ENCODE measurements at regions not wholly inside any gene's neighbourhood (a gene's known extent, or its start where the extent isn't known, plus 50 kb on each side); places are given as distances from the start of the nearest gene placed in this dataset.

DNA sequence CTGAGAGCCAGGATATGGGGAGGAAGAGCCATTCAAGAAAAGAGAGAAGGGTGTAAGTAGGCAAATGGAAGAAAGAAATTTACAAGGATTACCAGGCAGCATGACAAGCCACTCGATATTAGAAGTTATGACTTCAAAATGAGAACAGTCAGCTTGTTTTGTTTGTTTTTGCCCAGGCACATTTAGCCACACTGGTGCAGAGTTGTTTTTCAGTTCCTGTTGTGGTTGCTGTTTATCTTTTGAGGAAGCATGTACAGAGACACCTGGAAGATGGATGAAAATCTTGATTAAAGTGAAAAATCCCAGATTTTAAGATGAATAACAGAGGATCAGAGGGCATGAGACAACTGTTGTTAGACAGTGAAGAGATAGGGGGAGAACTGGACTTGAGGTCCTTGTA is 199.1 kb downstream of the MTRR start:
- H3K4me1 Mint-ChIP-seq: no peaks in the 10 kb centered on the region
- H3K27me3 Mint-ChIP-seq (ENCODE audit: low read depth, poor library complexity): peaks cover 4% of the 10 kb centered on the region
- no peak for TF ChIP-seq CTCF (IDR thresholded peaks at IDR 0.05)
- DNase-seq: no peak
- H3K36me3 Mint-ChIP-seq (ENCODE audit: low read depth): no peaks in the 10 kb centered on the region
- H3K9me3 Mint-ChIP-seq: no peaks in the 10 kb centered on the region
- no peak overlapping the region for H3K4me3 Mint-ChIP-seq
- H3K27ac Mint-ChIP-seq: no peak overlapping the region

DNA sequence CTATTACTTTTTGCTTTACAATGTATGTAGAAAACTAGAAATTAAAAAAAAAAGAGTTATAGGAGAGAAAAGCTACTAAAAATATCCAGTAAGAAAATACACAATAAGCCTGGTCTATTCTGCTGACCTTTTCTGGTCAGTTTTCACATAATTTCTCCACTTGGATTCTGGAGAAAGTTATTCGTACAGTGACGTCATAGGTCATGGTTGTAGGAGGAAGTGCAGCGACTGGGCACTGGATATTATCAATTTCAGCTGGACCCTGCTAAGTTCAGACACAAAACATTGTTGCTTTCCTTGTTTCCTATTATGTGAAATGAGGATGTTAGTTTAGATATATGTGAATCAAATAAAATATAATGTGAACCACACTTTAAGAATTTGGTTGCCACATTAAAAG is 201.2 kb downstream of the MTRR start:
- Mint-ChIP-seq H3K4me3 (no peak overlapping the region), H3K36me3 (ENCODE audit: low read depth) (no peaks in the 10 kb centered on the region), H3K27me3 (ENCODE audit: low read depth, poor library complexity) (no peaks in the 10 kb centered on the region), H3K27ac (no peak overlapping the region), H3K4me1 (no peaks in the 10 kb centered on the region), H3K9me3 (no peaks in the 10 kb centered on the region)
- no peak for TF ChIP-seq CTCF (IDR thresholded peaks at IDR 0.05)
- DNase-seq: no peak

DNA sequence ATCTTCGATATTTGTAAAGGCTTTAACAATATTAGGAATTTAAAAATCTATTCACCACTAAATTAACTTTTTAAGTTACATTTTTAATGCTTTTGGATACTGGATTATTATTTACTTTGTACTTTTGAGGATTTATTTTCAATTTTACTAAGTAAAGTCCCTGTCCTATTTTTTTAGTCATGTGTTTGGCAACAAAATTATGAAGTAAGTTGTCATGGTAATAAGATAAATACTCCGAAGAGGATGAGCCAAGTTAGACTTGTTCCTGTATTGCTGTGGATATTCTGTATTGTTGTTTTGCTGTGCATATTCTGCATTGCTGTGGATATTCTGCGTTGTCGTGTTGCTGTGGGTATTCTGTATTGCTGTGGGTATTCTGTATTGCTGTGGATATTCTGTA is 210.1 kb downstream of the MTRR start:
- Mint-ChIP-seq H3K9me3 (peaks cover 6% of the 10 kb centered on the region), H3K4me3 (no peak overlapping the region), H3K27me3 (ENCODE audit: low read depth, poor library complexity) (peaks cover 5% of the 10 kb centered on the region), H3K27ac (no peak overlapping the region), H3K4me1 (no peaks in the 10 kb centered on the region), H3K36me3 (ENCODE audit: low read depth) (no peaks in the 10 kb centered on the region)
- no peak for TF ChIP-seq CTCF (IDR thresholded peaks at IDR 0.05)
- DNase-seq: no peak

DNA sequence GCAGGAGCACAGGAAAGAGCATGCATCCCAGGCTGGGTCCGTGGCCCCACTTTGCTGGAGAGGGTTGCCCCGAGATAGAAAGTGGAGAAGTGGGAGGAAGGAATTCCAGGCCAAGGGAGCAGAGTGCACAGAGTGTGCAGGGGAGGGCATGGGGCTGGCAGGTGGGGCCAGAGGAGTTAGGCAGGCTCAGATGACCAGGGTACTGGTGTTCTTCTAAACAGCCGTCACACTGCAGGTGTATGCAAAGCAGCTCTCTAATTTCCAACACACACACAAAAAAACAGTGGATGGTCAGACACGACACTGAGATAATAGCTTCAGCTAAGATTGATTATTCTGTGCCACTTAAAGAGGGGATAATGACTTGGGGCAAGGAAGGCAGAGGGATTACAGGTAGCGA is 212.2 kb downstream of the MTRR start:
- Mint-ChIP-seq H3K4me3 (no peak overlapping the region), H3K27me3 (ENCODE audit: low read depth, poor library complexity) (peaks cover 5% of the 10 kb centered on the region), H3K9me3 (peaks cover 6% of the 10 kb centered on the region), H3K27ac (no peak overlapping the region), H3K36me3 (ENCODE audit: low read depth) (no peaks in the 10 kb centered on the region), H3K4me1 (no peaks in the 10 kb centered on the region)
- no peak for TF ChIP-seq CTCF (IDR thresholded peaks at IDR 0.05)
- no peak for DNase-seq

DNA sequence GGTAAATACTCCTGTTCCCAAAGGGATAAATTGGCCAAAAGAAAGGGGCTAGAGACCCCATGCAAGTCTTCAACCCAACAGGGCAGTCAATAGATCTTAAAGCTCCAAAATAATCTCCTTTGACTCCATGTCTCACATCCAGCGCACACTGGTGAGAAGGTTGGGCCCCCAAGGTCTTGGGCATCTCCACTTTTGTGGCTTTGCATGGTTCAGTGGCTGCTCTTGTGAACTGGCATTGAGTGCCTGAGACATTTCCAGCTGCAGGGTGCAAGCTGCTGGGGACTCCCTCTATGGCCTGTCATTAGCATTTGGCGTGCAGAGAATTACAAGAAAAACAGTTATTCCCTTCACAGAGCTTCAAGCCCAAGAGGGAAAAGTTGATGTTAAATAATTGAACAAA is 224.7 kb downstream of the MTRR start:
- H3K27me3 Mint-ChIP-seq (ENCODE audit: low read depth, poor library complexity): peaks cover 9% of the 10 kb centered on the region
- no peak overlapping the region for H3K27ac Mint-ChIP-seq
- no peak overlapping the region for H3K4me3 Mint-ChIP-seq
- H3K36me3 Mint-ChIP-seq (ENCODE audit: low read depth): no peaks in the 10 kb centered on the region
- TF ChIP-seq CTCF (IDR thresholded peaks at IDR 0.05): no peak
- H3K9me3 Mint-ChIP-seq: peaks cover 9% of the 10 kb centered on the region
- H3K4me1 Mint-ChIP-seq: no peaks in the 10 kb centered on the region
- DNase-seq: no peak

DNA sequence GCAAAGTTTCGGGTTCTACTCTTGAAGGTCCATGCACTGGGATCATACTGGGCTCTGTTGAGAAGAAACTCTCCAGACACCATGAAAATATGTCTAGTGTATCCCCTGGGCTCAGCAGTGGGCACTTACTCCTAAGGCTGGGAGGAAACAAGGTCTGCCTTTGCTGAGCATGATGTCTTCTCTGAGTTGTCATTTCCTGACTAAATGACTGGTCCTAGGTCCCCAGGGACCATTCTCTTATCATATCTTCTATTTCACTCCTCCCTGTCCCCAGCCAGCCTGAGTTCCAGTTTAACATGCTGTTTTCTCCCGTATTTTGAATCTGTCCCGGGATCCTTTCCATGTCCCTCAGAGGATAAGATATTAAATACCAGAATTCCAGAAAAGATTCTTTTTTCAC is 225.4 kb downstream of the MTRR start:
- DNase-seq: no peak
- Mint-ChIP-seq H3K4me3 (no peak overlapping the region), H3K27me3 (ENCODE audit: low read depth, poor library complexity) (peaks cover 9% of the 10 kb centered on the region), H3K27ac (no peak overlapping the region), H3K36me3 (ENCODE audit: low read depth) (no peaks in the 10 kb centered on the region), H3K9me3 (peaks cover 8% of the 10 kb centered on the region), H3K4me1 (no peaks in the 10 kb centered on the region)
- no peak for TF ChIP-seq CTCF (IDR thresholded peaks at IDR 0.05)
